Ovary (tissue), 7 donors: ENCODE measurements at regions not wholly inside any gene's neighbourhood (a gene's known extent, or its start where the extent isn't known, plus 50 kb on each side); places are given as distances from the start of the nearest gene placed in this dataset.

Experiments used
- DNase-seq, 5 donors: peaks; one replicate each; pipeline ENCODE4 v3.0.0-alpha.2; 2019 to 2020
- H3K27ac ChIP-seq, 2 donors: fragments of 200-600 bp; one replicate each; pipeline versions ENCODE4 v1.5.1 to v1.8.0; 2019 to 2022
- H3K27me3 ChIP-seq: fragments of 200-600 bp; one replicate; pipeline ENCODE4 v1.8.0; 2022
- H3K36me3 ChIP-seq: fragments of 200-600 bp; sonication (generic); one replicate; pipeline ENCODE4 v1.5.1; 2019
- H3K4me1 ChIP-seq: one replicate; pipeline ENCODE4 v1.8.1; 2013; ENCODE audit warnings: mild to moderate bottlenecking, moderate library complexity; ENCODE audit not compliant: insufficient read depth
- H3K4me3 ChIP-seq: fragments of 200-600 bp; sonication (generic); one replicate; pipeline ENCODE4 v1.5.1; 2017
- H3K9me3 ChIP-seq, 2 donors: fragments of 200-600 bp in 1 of 2; sonication (generic) in 1 of 2; one replicate each; pipeline versions ENCODE4 v1.5.1 to v1.8.1; 2013 to 2019; ENCODE audit warnings: mild to moderate bottlenecking in 1 of 2, moderate library complexity in 1 of 2
- CTCF ChIP-seq, 3 donors: fragments of 450-650 bp in 2 of 3; fragments of 200-600 bp in 1 of 3; IDR thresholded peaks; one replicate each; pipeline versions ENCODE4 v1.5.1 to v1.8.0; 2016 to 2022; ENCODE audit warnings: antibody characterized with exemption in 3 of 3, mild to moderate bottlenecking in 1 of 3
- EP300 ChIP-seq: sonication (generic); formaldehyde crosslinking; IDR thresholded peaks from one replicate; pipeline ENCODE4 v1.6.1; 2017; ENCODE audit warnings: antibody characterized with exemption
- POLR2A ChIP-seq: fragments of 450-650 bp; IDR thresholded peaks from one replicate; pipeline ENCODE4 v1.6.1; 2017; ENCODE audit warnings: antibody characterized with exemption, mild to moderate bottlenecking, moderate library complexity
- WGBS, 3 donors: extraction: QIAGEN DNeasy Blood & Tissue Kit in 1 of 3; methylation state at CpG; one replicate each; pipeline versions ENCODE4 v1.1.5 to v1.1.7; 2013 to 2017; 5-methylcytosine and 5-hydroxymethylcytosine counted together
- intact Hi-C, 4 donors: fragments of 100-400 bp; cut with DNase I; formaldehyde crosslinking; loops; one replicate each; pipeline versions ENCODE4 v1.11.0 to v1.15.1; 2022 to 2023
- donor health status: DM: no; HTN: no; CAD: no; lungs with moderate emphysema.
- donor health status: DM: no; HTN: no; CAD: no.
- donor health status: Bipolar disorder and iron deficiency.
- donor health status: DM: no; HTN: no; CAD: no.
- donor health status: DM: yes; HTN: yes; CAD: no.

GRCh38 chr4:123266221-123266620 lies 130.4 kb upstream of the SPRY1 start:
- no peak for TF ChIP-seq EP300
- no peak for TF ChIP-seq POLR2A
- Histone ChIP-seq H3K27ac (no peak overlapping the region), H3K4me3 (no peak overlapping the region), H3K27me3 (no peaks in the 10 kb centered on the region), H3K36me3 (no peaks in the 10 kb centered on the region), H3K9me3 (no peaks in the 10 kb centered on the region), H3K4me1 (no peaks in the 10 kb centered on the region)
- no peak for DNase-seq
- intact Hi-C loops: no loop called here

DNA sequence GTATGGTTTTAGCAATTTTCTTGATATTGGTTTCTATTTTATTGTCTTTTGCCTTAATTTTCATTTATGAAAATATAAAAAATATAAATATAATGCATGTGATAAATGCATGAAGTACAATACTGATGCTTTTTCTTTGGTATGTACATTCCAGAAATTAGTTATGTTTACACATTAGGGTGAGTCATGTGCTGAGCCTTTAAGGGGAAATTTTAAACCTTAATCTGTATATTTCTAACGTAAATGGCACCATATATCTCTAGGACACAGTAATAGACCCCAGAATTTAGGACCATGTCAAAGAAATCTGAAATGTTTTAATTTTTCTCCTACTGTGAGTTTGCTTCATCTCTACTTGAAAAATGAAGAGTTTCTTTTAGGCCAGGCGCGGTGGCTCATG lies 117.8 kb upstream of the SPRY1 start:
- no peak overlapping the region for H3K4me3 ChIP-seq
- intact Hi-C loops: no loop called here
- no peak for TF ChIP-seq EP300
- no peak for TF ChIP-seq CTCF (IDR thresholded peaks at IDR 0.05)
- 95 to 98% (median 98%) methylated on average over 3 of the region's 3 CpGs for WGBS, 3 donors
- H3K36me3 ChIP-seq: no peaks in the 10 kb centered on the region
- H3K9me3 ChIP-seq: no peaks in the 10 kb centered on the region
- H3K27me3 ChIP-seq: no peaks in the 10 kb centered on the region
- H3K27ac ChIP-seq: no peak overlapping the region
- H3K4me1 ChIP-seq: no peaks in the 10 kb centered on the region
- no peak for DNase-seq

- intact Hi-C loops: no loop called here
- DNase-seq: no peak
- no peaks in the 10 kb centered on the region for H3K36me3 ChIP-seq
- no peaks in the 10 kb centered on the region for H3K4me1 ChIP-seq
- H3K9me3 ChIP-seq: no peaks in the 10 kb centered on the region
- H3K4me3 ChIP-seq: no peak overlapping the region
- H3K27ac ChIP-seq: no peak overlapping the region
- TF ChIP-seq POLR2A: no peak
- TF ChIP-seq CTCF (IDR thresholded peaks at IDR 0.05): no peak
- no peak for TF ChIP-seq EP300
- H3K27me3 ChIP-seq: no peaks in the 10 kb centered on the region
- WGBS, 3 donors: 92 to 97% (median 96%) methylated on average over 3 of the region's 3 CpGs
Measured at GRCh38 chr4:123283371-123283895, 113.2 kb upstream of the SPRY1 start.

GRCh38 chr4:123284168-123284567 lies 112.4 kb upstream of the SPRY1 start:
- H3K27ac ChIP-seq: no peak overlapping the region
- no peaks in the 10 kb centered on the region for H3K27me3 ChIP-seq
- H3K4me3 ChIP-seq: no peak overlapping the region
- DNase-seq: no peak
- WGBS, 3 donors: 1 to 5% (median 4%) methylated on average over 2 of the region's 2 CpGs
- TF ChIP-seq CTCF (IDR thresholded peaks at IDR 0.05) (no peak), EP300 (no peak), POLR2A (no peak)
- no peaks in the 10 kb centered on the region for H3K4me1 ChIP-seq
- H3K36me3 ChIP-seq: no peaks in the 10 kb centered on the region
- no peaks in the 10 kb centered on the region for H3K9me3 ChIP-seq
- intact Hi-C loops: no loop called here

GRCh38 chr4:123286903-123287466 lies 109.6 kb upstream of the SPRY1 start:
- 57 to 83% (median 65%) methylated on average over 2 of the region's 2 CpGs for WGBS, 3 donors
- Histone ChIP-seq H3K36me3 (no peaks in the 10 kb centered on the region), H3K9me3 (peaks cover 6 to 9% of the 10 kb centered on the region in 2 donors), H3K4me3 (no peak overlapping the region), H3K27ac (no peak overlapping the region), H3K4me1 (no peaks in the 10 kb centered on the region), H3K27me3 (no peaks in the 10 kb centered on the region)
- DNase-seq: no peak
- intact Hi-C loops: no loop called here
- TF ChIP-seq EP300 (no peak), CTCF (IDR thresholded peaks at IDR 0.05) (no peak), POLR2A (no peak)
